GM23338 (cell line): ENCODE measurements at regions not wholly inside any gene's neighbourhood (a gene's known extent, or its start where the extent isn't known, plus 50 kb on each side); places are given as distances from the start of the nearest gene placed in this dataset.
A peak's percentile ranks its signal among the peaks of the same experiment; 100 is the strongest.
"Not testable (repeated sequence)": the region's sequence is repeated elsewhere in the genome, so short reads cannot be mapped to it uniquely, and the experiment has no call there.

ENCODE experiments used
- ATAC-seq: fragments of 200-7000 bp; cut with Tn5 transposase; 3 replicates; pipeline ENCODE4 v1.9.1; 2020
- DNase-seq: peaks from one replicate; pipeline ENCODE4 v3.0.0-alpha.2; 2015; ENCODE audit warnings: low spot score
- H2AFZ ChIP-seq: fragments of 200-600 bp; sonication (generic); 2 replicates; pipeline ENCODE4 v1.8.0; 2016; ENCODE audit warnings: antibody characterized with exemption, mild to moderate bottlenecking, moderate library complexity
- H3F3A ChIP-seq: fragments of 200-600 bp; sonication (generic); replicated peaks from 2 replicates; pipeline ENCODE4 v1.8.0; 2017; ENCODE audit warnings: antibody characterized with exemption, mixed run types, low read depth
- H3K27ac ChIP-seq: fragments of 200-600 bp; sonication (generic); 2 replicates; pipeline ENCODE4 v1.6.1; 2016; ENCODE audit warnings: low read depth
- H3K27me3 ChIP-seq: fragments of 200-600 bp; sonication (generic); 2 replicates; pipeline ENCODE4 v1.8.0; 2016; ENCODE audit warnings: mild to moderate bottlenecking, mixed run types, moderate library complexity; ENCODE audit not compliant: insufficient read depth
- H3K36me3 ChIP-seq: fragments of 200-600 bp; sonication (generic); 2 replicates; pipeline ENCODE4 v1.8.0; 2016; ENCODE audit warnings: mild to moderate bottlenecking; ENCODE audit not compliant: insufficient read depth
- H3K4me1 ChIP-seq: fragments of 200-600 bp; sonication (generic); 2 replicates; pipeline ENCODE4 v1.8.0; 2016; ENCODE audit warnings: mild to moderate bottlenecking, moderate library complexity; ENCODE audit not compliant: insufficient read depth
- H3K4me2 ChIP-seq: fragments of 200-600 bp; sonication (generic); 2 replicates; pipeline ENCODE4 v1.7.1; 2017; ENCODE audit warnings: mixed run types
- H3K4me3 ChIP-seq: fragments of 200-600 bp; sonication (generic); 2 replicates; pipeline ENCODE4 v1.6.1; 2016; ENCODE audit warnings: mixed run types
- H3K79me2 ChIP-seq: fragments of 200-600 bp; sonication (generic); replicated peaks from 2 replicates; pipeline ENCODE4 v1.8.0; 2017; ENCODE audit warnings: mild to moderate bottlenecking; ENCODE audit not compliant: insufficient read depth
- H3K9me2 ChIP-seq: fragments of 200-600 bp; sonication (generic); 2 replicates; pipeline ENCODE4 v1.8.0; 2017; ENCODE audit not compliant: insufficient read depth
- H4K20me1 ChIP-seq: fragments of 200-600 bp; sonication (generic); replicated peaks from 2 replicates; pipeline ENCODE4 v1.8.0; 2017; ENCODE audit warnings: mild to moderate bottlenecking; ENCODE audit not compliant: insufficient read depth
- H3K27ac Mint-ChIP-seq: 2 replicates; pipeline ENCODE4 v1.8.0; 2020; ENCODE audit warnings: inconsistent platforms, mild to moderate bottlenecking, moderate library complexity, mixed read lengths
- H3K27me3 Mint-ChIP-seq: 3 replicates; pipeline ENCODE4 v1.8.0; 2022; ENCODE audit warnings: low read depth, mild to moderate bottlenecking, moderate library complexity, mixed read lengths, inconsistent platforms; ENCODE audit not compliant: insufficient read depth, poor library complexity
- H3K36me3 Mint-ChIP-seq: 3 replicates; pipeline ENCODE4 v1.8.0; 2021; ENCODE audit warnings: low read depth, mild to moderate bottlenecking, inconsistent platforms, moderate library complexity, mixed read lengths
- H3K4me1 Mint-ChIP-seq: 3 replicates; pipeline ENCODE4 v1.8.0; 2020; ENCODE audit warnings: mild to moderate bottlenecking, inconsistent platforms, mixed read lengths
- H3K4me3 Mint-ChIP-seq: 3 replicates; pipeline ENCODE4 v1.8.0; 2021; ENCODE audit warnings: moderate library complexity, mild to moderate bottlenecking, inconsistent platforms, mixed read lengths
- H3K9me3 Mint-ChIP-seq: 3 replicates; pipeline ENCODE4 v1.8.0; 2020; ENCODE audit warnings: moderate library complexity, mild to moderate bottlenecking, inconsistent platforms, mixed read lengths
- JUNB ChIP-seq: IDR thresholded peaks from one replicate; pipeline ENCODE4 v1.6.1; 2016; ENCODE audit warnings: antibody characterized with exemption; ENCODE audit not compliant: unreplicated experiment
- STAT1 ChIP-seq: IDR thresholded peaks from one replicate; pipeline ENCODE4 v1.6.1; 2016; ENCODE audit warnings: antibody characterized with exemption; ENCODE audit not compliant: unreplicated experiment
- ZNF114 ChIP-seq: fragments of 250-450 bp; sonication (Bioruptor Pico); IDR thresholded peaks from 2 replicates; pipeline ENCODE4 v1.5.0; 2020; ENCODE audit warnings: mild to moderate bottlenecking, moderate library complexity
- ZNF331 ChIP-seq: fragments of 250-450 bp; sonication (Bioruptor Pico); IDR thresholded peaks from 2 replicates; pipeline ENCODE4 v1.5.0; 2020; ENCODE audit warnings: low read depth, mild to moderate bottlenecking, moderate library complexity
- TF ChIP-seq, protein P1 (sequence below): IDR thresholded peaks from 2 replicates; pipeline ENCODE4 v1.6.1; 2016; ENCODE audit warnings: antibody characterized with exemption
- TF ChIP-seq, protein P2 (sequence below), 2 experiments: fragments of 200-600 bp in 1 of 2; sonication (generic) in 1 of 2; conservative IDR thresholded peaks; 2 replicates each; pipeline versions ENCODE4 v1.5.1 to v1.6.1; 2016 to 2017; ENCODE audit warnings: antibody characterized with exemption in 2 of 2, low read depth in 2 of 2, mild to moderate bottlenecking in 2 of 2, moderate library complexity in 1 of 2

- Mint-ChIP-seq H3K4me3 (no peak overlapping the region), H3K4me1 (peaks cover 4% of the 10 kb centered on the region; the same call in 1 of the 3 replicates), H3K27me3 (peaks cover 5% of the 10 kb centered on the region), H3K9me3 (no peaks in the 10 kb centered on the region), H3K36me3 (no peaks in the 10 kb centered on the region), H3K27ac (no peak overlapping the region)
- Histone ChIP-seq H2AFZ (peak overlapping the region; percentile 81; the same call in 1 of the 2 replicates), H3K79me2 (no peaks in the 10 kb centered on the region), H3K4me3 (no peak overlapping the region), H3K27ac (no peak overlapping the region), H3K9me2 (no peaks in the 10 kb centered on the region), H3K27me3 (no peaks in the 10 kb centered on the region), H4K20me1 (no peaks in the 10 kb centered on the region), H3K4me1 (no peaks in the 10 kb centered on the region), H3K4me2 (no peak overlapping the region), H3K36me3 (no peaks in the 10 kb centered on the region), H3F3A (no peaks in the 10 kb centered on the region)
- DNase-seq (peak; percentile 40), ATAC-seq (peak; percentile 84)
- TF ChIP-seq JUNB: no peak
Observed at GRCh38 chr10:118812393-118812740, 57.6 kb upstream of the CACUL1 start.

DNA sequence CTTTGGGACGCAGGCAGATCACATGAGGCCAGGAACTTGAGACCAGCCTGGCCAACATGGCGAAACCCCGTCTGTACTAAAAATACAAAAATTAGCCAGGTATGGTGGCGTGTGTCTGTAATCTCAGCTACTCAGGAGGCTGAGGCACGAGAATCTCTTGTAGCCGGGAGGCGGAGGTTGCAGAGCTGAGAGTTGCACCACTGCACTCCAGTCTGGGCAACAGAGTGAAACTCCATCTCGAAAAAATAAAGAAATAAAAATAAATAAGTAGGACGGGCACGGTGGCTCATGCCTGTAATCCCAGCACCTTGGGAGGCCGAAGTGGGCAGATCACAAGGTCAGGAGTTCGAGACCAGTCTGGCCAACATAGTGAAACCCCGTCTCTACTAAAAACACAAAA lies 58.2 kb upstream of the CACUL1 start:
- H3K4me1 Mint-ChIP-seq, DNase-seq, H3K36me3 ChIP-seq, H3F3A ChIP-seq, H3K4me3 ChIP-seq, H3K27ac ChIP-seq, H3K9me3 Mint-ChIP-seq, H3K4me2 ChIP-seq, H3K4me3 Mint-ChIP-seq, H3K27ac Mint-ChIP-seq, ATAC-seq, H3K36me3 Mint-ChIP-seq, H3K27me3 ChIP-seq, H4K20me1 ChIP-seq, H3K9me2 ChIP-seq, H3K27me3 Mint-ChIP-seq, H3K79me2 ChIP-seq, H3K4me1 ChIP-seq: not testable (repeated sequence)
- peak overlapping the region; percentile 81; the same call in 1 of the 2 replicates for H2AFZ ChIP-seq

DNA sequence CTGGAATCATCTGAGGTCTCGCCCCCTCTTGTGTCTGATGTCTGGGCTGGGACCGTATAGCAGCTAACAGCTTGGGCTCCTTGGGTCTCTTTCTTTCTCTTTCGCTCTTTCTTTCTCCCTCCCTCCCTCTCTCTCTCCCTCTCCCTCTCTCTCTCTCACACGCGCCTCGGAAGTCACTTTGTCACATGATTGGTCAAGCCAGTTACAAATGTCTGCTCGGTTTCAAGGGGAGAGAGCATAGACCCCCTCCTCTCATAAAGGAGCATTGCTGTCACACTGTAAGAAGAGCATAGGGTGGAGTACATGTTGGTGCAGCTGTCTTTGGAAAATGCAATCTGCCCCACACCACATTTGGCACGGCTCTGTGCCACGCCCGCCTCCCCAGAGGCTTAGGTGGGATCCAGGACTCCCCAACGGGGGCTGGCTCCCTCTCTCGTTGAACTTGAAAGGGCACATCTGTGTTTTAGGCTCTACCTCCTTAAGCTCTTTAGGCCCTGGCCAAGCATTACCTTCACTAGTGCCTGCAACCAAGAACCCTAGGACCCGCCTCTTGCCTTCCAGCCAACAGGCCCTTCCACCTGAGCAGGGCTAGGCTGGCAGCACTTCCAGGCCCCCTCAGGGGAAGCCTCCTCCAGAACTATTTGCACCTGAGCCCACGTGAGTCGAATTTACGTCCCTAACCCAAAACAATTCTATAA lies 61.9 kb upstream of the CACUL1 start:
- Histone ChIP-seq H3K79me2 (no peaks in the 10 kb centered on the region), H3K27ac (no peak overlapping the region), H2AFZ (peak overlapping the region; percentile 66; the same call in 1 of the 2 replicates), H3K9me2 (no peaks in the 10 kb centered on the region), H4K20me1 (no peaks in the 10 kb centered on the region), H3K4me2 (no peak overlapping the region), H3K4me3 (no peak overlapping the region), H3K27me3 (no peaks in the 10 kb centered on the region), H3K36me3 (no peaks in the 10 kb centered on the region), H3F3A (no peaks in the 10 kb centered on the region), H3K4me1 (no peaks in the 10 kb centered on the region)
- H3K27me3 Mint-ChIP-seq: peaks cover 2% of the 10 kb centered on the region
- no peaks in the 10 kb centered on the region for H3K36me3 Mint-ChIP-seq
- DNase-seq: no peak
- H3K4me3 Mint-ChIP-seq: no peak overlapping the region
- H3K9me3 Mint-ChIP-seq: no peaks in the 10 kb centered on the region
- ATAC-seq: no peak
- H3K27ac Mint-ChIP-seq: no peak overlapping the region
- no peak for TF ChIP-seq STAT1
- TF ChIP-seq, protein P1, sequence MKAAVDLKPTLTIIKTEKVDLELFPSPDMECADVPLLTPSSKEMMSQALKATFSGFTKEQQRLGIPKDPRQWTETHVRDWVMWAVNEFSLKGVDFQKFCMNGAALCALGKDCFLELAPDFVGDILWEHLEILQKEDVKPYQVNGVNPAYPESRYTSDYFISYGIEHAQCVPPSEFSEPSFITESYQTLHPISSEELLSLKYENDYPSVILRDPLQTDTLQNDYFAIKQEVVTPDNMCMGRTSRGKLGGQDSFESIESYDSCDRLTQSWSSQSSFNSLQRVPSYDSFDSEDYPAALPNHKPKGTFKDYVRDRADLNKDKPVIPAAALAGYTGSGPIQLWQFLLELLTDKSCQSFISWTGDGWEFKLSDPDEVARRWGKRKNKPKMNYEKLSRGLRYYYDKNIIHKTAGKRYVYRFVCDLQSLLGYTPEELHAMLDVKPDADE: no peak
- no peak for TF ChIP-seq ZNF114 (CRISPR knock-in tag)
- TF ChIP-seq ZNF331 (CRISPR knock-in tag): no peak
- TF ChIP-seq, protein P2, sequence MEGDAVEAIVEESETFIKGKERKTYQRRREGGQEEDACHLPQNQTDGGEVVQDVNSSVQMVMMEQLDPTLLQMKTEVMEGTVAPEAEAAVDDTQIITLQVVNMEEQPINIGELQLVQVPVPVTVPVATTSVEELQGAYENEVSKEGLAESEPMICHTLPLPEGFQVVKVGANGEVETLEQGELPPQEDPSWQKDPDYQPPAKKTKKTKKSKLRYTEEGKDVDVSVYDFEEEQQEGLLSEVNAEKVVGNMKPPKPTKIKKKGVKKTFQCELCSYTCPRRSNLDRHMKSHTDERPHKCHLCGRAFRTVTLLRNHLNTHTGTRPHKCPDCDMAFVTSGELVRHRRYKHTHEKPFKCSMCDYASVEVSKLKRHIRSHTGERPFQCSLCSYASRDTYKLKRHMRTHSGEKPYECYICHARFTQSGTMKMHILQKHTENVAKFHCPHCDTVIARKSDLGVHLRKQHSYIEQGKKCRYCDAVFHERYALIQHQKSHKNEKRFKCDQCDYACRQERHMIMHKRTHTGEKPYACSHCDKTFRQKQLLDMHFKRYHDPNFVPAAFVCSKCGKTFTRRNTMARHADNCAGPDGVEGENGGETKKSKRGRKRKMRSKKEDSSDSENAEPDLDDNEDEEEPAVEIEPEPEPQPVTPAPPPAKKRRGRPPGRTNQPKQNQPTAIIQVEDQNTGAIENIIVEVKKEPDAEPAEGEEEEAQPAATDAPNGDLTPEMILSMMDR (conservative IDR thresholded peaks at IDR 0.05; ENCODE audit: low read depth in 2 of 2): no peak
- H3K4me1 Mint-ChIP-seq: peaks cover 4% of the 10 kb centered on the region; the same call in 1 of the 3 replicates
